Naive B cell (primary cell): ENCODE measurements at regions not wholly inside any gene's neighbourhood (a gene's known extent, or its start where the extent isn't known, plus 50 kb on each side); places are given as distances from the start of the nearest gene placed in this dataset.

Experiments
- ATAC-seq, 2 donors: fragments of 150-1000 bp; cut with Tn5 transposase; 2 replicates each; pipeline ENCODE4 v1.10.0; 2021; ENCODE audit warnings: low read depth in 2 of 2, mild to moderate bottlenecking in 2 of 2, moderate library complexity in 2 of 2
- DNase-seq: peaks from one replicate; pipeline ENCODE4 v3.0.0; 2022
- H3K27ac Mint-ChIP-seq, 6 donors: one replicate each; pipeline ENCODE4 v1.8.0; 2020 to 2022; ENCODE audit warnings: mild to moderate bottlenecking in 6 of 6, mixed read lengths in 6 of 6, moderate library complexity in 5 of 6, inconsistent platforms in 2 of 6
- H3K27me3 Mint-ChIP-seq, 3 donors: one replicate each; pipeline ENCODE4 v1.8.0; 2021 to 2022; ENCODE audit warnings: mixed read lengths in 3 of 3, mild to moderate bottlenecking in 1 of 3
- H3K36me3 Mint-ChIP-seq, 2 donors: one replicate each; pipeline ENCODE4 v1.8.0; 2020 to 2022; ENCODE audit warnings: mixed read lengths in 2 of 2, inconsistent platforms in 1 of 2, mild to moderate bottlenecking in 1 of 2
- H3K4me1 Mint-ChIP-seq, 3 donors: one replicate each; pipeline ENCODE4 v1.8.0; 2020 to 2022; ENCODE audit warnings: mixed read lengths in 3 of 3, inconsistent platforms in 1 of 3, mild to moderate bottlenecking in 1 of 3, moderate library complexity in 1 of 3
- H3K4me3 Mint-ChIP-seq, 8 donors: one replicate each; pipeline ENCODE4 v1.8.0; 2020 to 2022; ENCODE audit warnings: mild to moderate bottlenecking in 8 of 8, mixed read lengths in 8 of 8, moderate library complexity in 8 of 8, inconsistent platforms in 2 of 8
- H3K9me3 Mint-ChIP-seq, 7 donors: one replicate each; pipeline ENCODE4 v1.8.0; 2020 to 2022; ENCODE audit warnings: mixed read lengths in 7 of 7, mild to moderate bottlenecking in 5 of 7, inconsistent platforms in 2 of 7, moderate library complexity in 1 of 7

DNA sequence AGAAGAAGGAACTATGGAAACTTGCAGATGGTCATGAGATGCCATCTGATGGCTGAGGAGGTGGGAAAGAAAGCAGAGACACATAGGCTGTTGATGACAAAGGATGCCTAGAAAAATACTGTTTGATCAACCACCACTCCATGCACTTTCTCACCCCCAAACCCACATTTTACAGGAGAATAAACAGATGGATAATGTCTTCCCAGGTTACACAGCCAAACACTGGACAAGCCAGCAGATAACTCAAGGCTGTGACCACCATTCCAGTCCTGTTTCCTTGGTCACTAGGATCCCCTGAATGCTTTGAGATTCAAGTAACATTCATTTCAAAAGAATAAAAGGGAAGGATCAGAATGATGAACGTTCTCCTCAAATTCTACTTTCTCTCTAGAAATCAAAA is 733.0 kb upstream of the SOX11 start:
- no peak overlapping the region for H3K27ac Mint-ChIP-seq
- ATAC-seq = no peak
- no peak for DNase-seq
- H3K4me1 Mint-ChIP-seq = no peaks in the 10 kb centered on the region
- no peaks in the 10 kb centered on the region for H3K36me3 Mint-ChIP-seq
- H3K4me3 Mint-ChIP-seq = no peak overlapping the region
- peaks cover 0 to 4% (median 0%) of the 10 kb centered on the region in 3 donors for H3K27me3 Mint-ChIP-seq
- peaks cover 0 to 5% (median 0%) of the 10 kb centered on the region in 7 donors for H3K9me3 Mint-ChIP-seq

DNA sequence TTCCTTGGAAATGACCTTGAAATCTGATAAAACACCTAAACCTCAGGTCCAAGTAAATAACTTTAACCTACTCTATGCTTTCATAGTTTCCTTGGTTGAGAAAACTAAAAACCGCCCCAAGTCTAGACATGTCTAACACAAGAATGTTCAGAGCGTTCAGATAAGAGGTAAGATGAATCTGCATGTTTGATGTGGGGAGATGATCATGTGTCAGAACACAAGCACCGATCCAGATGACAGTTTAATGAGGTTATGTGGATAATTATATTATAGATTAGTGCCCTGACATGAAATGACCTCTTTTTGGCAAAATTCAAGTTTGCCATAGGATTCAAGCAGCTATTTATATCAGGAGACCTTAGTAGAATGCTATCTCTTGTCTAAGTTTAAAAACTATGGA is 729.8 kb upstream of the SOX11 start:
- no peak overlapping the region for H3K4me3 Mint-ChIP-seq
- H3K27ac Mint-ChIP-seq = no peak overlapping the region
- H3K27me3 Mint-ChIP-seq = peaks cover 0 to 4% (median 0%) of the 10 kb centered on the region in 3 donors
- DNase-seq (no peak), ATAC-seq (no peak)
- H3K36me3 Mint-ChIP-seq = no peaks in the 10 kb centered on the region
- H3K9me3 Mint-ChIP-seq = peaks cover 0 to 7% (median 0%) of the 10 kb centered on the region in 7 donors
- H3K4me1 Mint-ChIP-seq = no peaks in the 10 kb centered on the region

DNA sequence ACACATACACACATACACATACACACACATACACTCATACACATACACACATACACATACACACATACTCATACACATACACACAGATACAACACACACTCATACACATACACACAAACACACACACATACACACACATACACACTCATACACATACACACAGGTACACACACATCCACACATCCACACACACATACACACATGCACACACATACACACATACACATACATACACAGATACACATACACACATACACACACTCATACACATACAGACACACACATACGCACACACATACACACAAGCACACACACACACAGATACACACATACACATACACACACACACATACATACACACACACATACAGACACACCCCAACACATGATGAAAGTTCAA is 729.1 kb upstream of the SOX11 start:
- ATAC-seq = no peak
- H3K27ac Mint-ChIP-seq = no peak overlapping the region

DNA sequence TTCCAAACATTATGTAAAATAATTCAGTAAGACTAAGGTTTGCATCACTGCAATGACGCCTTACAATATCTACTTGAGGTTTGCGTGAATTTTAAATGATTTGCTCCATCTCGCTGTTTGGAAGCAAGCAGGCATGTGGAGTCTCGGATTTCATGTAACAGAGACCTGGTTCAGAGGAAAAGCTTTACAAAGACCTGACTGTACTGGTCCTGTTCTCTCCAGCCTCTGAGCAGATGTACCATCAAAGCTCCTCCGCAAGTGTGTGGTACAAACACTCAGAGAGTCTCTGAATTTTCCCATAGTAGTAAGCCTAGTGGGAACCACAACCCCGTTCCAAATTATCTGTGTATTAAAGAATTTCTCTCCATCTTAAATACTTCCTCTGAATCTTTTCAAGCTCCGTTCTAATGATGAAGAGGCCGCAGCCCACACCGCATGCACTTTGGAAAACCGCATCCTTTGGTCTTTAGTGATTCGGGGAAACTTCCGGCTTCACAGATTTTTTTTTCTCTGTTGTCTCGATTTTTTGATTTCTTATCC is 728.1 kb upstream of the SOX11 start:
- Mint-ChIP-seq H3K27ac (no peak overlapping the region), H3K27me3 (peaks cover 0 to 4% (median 0%) of the 10 kb centered on the region in 3 donors), H3K36me3 (no peaks in the 10 kb centered on the region), H3K9me3 (peaks cover 0 to 9% (median 0%) of the 10 kb centered on the region in 7 donors), H3K4me3 (no peak overlapping the region), H3K4me1 (no peaks in the 10 kb centered on the region)
- no peak for ATAC-seq
- DNase-seq = no peak

More for the DNA sequence above, 729.1 kb upstream of the SOX11 start:
- Mint-ChIP-seq H3K4me3 (no peak overlapping the region), H3K27me3 (peaks cover 0 to 4% (median 0%) of the 10 kb centered on the region in 3 donors), H3K4me1 (no peaks in the 10 kb centered on the region), H3K9me3 (peaks cover 0 to 9% (median 0%) of the 10 kb centered on the region in 7 donors), H3K36me3 (no peaks in the 10 kb centered on the region)
- DNase-seq = no peak

DNA sequence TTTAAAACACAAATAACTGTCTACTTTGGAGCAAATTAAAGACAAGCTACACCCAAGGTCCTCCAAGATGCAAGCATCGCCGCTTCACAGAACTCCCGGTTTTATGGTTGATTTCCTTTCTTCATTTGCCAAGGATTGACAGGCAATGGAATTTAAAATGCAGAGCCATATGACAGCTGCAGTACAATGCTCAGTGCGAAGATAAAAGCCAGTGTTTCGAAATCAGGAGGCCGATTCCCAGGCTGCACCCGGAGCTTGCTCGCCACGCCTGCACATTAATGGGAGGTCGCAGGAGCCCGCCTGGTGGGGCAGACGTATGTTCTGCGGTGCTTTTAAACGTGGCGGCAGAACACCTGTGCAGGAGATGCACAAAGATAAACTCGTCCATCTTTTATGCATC is 727.6 kb upstream of the SOX11 start:
- Mint-ChIP-seq H3K36me3 (no peaks in the 10 kb centered on the region), H3K4me3 (no peak overlapping the region), H3K27me3 (peaks cover 0 to 4% (median 0%) of the 10 kb centered on the region in 3 donors), H3K27ac (peak overlapping the region in 1 of 6 donors; percentile 17), H3K9me3 (peaks cover 0 to 12% (median 0%) of the 10 kb centered on the region in 7 donors), H3K4me1 (no peaks in the 10 kb centered on the region)
- ATAC-seq (no peak), DNase-seq (no peak)

DNA sequence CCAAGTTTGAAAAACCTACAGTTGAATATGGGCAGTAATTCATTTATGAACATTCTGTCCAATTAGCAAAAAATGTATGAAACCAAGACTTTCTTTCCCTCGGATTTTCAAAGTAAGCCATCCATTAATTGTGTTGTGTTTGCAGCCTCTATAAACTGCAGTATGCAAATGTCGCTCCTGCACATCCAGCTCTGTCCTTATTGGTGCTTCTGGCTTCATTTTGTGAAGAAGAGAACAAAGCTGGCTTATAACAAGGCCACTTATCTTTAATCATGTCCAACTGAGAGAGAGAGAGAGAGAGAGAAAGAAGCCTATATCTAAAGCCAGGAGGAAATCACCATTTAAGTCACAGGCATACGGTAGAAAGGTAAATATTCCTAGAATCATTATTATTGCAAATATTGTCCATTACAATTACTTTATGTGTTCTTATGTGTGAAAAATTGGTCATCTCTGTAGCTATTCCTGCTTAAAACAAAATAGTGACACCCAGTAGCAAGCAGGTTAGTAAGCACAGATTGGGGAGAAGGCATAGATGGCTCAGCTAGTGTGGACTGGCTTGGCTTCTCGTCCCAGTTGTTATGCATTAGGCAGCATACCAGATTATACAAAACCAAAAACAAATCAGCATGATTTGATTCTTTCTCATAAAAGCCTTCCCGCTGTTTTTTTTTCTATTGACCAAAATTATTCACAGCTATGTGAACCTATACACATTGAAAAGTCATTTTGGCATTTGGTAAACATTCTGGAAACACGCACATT is 726.4 kb upstream of the SOX11 start:
- Mint-ChIP-seq H3K27me3 (peaks cover 0 to 4% (median 0%) of the 10 kb centered on the region in 3 donors), H3K4me1 (no peaks in the 10 kb centered on the region), H3K9me3 (peaks cover 0 to 19% (median 2%) of the 10 kb centered on the region in 7 donors), H3K4me3 (no peak overlapping the region), H3K36me3 (no peaks in the 10 kb centered on the region), H3K27ac (no peak overlapping the region)
- ATAC-seq (no peak), DNase-seq (no peak)

DNA sequence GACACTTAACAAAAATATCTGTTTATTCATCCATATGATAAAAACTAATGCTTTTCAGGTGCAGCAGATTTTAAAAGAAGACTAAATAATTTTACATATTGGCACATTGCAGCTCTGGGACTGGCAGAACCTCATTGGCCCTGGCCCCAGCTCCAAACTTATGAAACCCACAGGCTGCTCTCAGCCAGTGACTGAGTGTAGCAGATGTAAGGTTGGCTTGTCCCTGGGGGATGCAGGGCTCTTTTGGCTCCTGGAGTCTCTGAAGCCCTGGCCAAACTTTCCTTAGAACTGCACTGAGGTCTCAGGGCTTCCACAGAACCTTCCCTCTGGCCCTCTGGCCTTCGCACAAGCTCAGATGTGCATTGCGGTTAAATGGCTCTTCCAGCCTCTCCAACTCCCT is 725.0 kb upstream of the SOX11 start:
- no peak overlapping the region for H3K27ac Mint-ChIP-seq
- H3K4me1 Mint-ChIP-seq = no peaks in the 10 kb centered on the region
- H3K4me3 Mint-ChIP-seq = no peak overlapping the region
- no peaks in the 10 kb centered on the region for H3K36me3 Mint-ChIP-seq
- DNase-seq (no peak), ATAC-seq (no peak)
- H3K9me3 Mint-ChIP-seq = peaks cover 0 to 19% (median 2%) of the 10 kb centered on the region in 7 donors
- H3K27me3 Mint-ChIP-seq = peaks cover 0 to 4% (median 0%) of the 10 kb centered on the region in 3 donors

DNA sequence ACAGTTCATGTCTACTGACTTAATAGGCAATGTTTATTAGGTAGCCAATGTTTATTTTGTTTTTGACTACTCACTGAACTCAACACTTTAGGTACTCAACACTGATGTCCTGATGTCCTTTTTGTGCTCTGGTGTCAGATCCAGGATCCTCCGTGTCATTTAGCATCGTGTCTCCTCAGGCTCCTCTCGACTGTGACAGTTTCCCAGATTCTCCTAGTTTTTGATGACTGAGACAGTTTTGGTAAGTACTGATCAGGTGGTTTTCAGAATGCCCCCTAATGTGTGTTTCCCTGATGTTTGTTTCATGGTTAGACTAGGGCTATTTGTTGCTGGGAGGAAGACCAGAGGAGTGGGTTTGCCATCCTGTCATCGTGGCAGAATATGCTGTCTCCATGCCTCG is 719.7 kb upstream of the SOX11 start:
- Mint-ChIP-seq H3K36me3 (no peaks in the 10 kb centered on the region), H3K27me3 (no peaks in the 10 kb centered on the region), H3K27ac (no peak overlapping the region), H3K9me3 (peaks cover 0 to 12% (median 2%) of the 10 kb centered on the region in 7 donors), H3K4me3 (no peak overlapping the region), H3K4me1 (no peaks in the 10 kb centered on the region)
- ATAC-seq (no peak), DNase-seq (no peak)

DNA sequence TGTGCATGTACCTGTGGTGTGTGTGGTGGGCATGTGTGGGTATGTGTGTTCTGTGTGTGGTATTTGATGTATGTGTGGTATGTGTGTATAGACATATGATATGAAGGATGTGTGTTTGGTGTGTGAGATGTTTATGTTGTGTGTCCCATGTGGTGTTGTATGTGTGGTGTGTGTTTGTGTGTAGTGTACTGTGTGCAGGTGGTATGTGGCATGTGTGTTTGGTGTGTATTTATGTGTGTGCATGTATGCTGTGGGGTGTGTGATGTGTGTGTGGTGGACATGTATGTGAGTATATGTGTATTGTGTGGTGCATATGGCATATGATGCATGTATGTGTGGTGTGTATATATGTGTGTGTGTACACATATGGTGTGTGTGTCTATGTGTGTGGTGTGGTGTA is 718.8 kb upstream of the SOX11 start:
- H3K27me3 Mint-ChIP-seq = no peaks in the 10 kb centered on the region
- ATAC-seq = no peak
- no peak overlapping the region for H3K4me3 Mint-ChIP-seq
- peaks cover 0 to 10% (median 2%) of the 10 kb centered on the region in 7 donors for H3K9me3 Mint-ChIP-seq
- H3K36me3 Mint-ChIP-seq = no peaks in the 10 kb centered on the region
- no peak overlapping the region for H3K27ac Mint-ChIP-seq
- no peaks in the 10 kb centered on the region for H3K4me1 Mint-ChIP-seq
- no peak for DNase-seq

DNA sequence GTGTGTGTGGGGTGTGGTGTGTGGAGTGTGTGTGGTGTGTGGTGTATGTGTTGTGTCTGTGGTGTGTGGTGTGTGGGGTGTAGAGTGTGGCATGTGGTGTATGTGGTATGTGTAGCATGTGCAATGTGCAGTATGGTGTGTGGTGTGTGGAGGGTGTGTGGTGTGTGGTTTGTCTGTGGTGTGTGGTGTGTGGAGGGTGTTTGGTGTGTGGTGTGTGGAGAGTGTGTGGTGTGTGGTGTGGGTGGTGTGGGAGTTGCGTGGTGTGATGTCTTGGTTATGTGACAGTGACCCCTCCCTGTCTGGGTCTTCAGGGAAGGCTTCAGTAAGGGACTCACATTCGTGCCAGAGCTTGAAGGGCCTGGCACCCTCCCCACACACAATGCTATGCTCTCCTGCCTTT is 718.2 kb upstream of the SOX11 start:
- H3K27me3 Mint-ChIP-seq = no peaks in the 10 kb centered on the region
- no peak for ATAC-seq
- H3K27ac Mint-ChIP-seq = no peak overlapping the region
- H3K4me3 Mint-ChIP-seq = no peak overlapping the region
- H3K9me3 Mint-ChIP-seq = peaks cover 0 to 13% (median 2%) of the 10 kb centered on the region in 7 donors
- no peak for DNase-seq
- H3K36me3 Mint-ChIP-seq = no peaks in the 10 kb centered on the region
- no peaks in the 10 kb centered on the region for H3K4me1 Mint-ChIP-seq

DNA sequence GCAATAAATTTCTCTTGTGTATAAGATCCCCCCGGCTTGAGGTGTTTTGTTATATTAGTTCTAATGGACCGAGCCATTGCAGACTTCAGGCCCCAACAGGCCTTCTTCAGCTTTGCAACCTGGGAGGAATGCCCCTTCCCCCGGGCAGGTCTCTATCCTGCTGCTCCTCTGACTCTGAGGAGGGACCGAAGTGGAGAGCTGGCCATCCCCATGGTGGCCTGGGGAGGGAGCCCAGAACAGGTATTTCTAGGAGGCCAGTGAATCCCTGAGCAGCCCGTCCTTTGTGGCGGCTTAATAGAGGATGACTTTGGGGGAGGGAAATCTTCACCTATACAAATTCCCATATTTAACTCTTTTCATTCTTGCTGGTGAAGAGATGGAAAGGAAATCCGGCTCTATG is 715.8 kb upstream of the SOX11 start:
- no peak for DNase-seq
- peaks cover 0 to 14% (median 3%) of the 10 kb centered on the region in 7 donors for H3K9me3 Mint-ChIP-seq
- no peak overlapping the region for H3K4me3 Mint-ChIP-seq
- no peaks in the 10 kb centered on the region for H3K36me3 Mint-ChIP-seq
- no peak for ATAC-seq
- no peaks in the 10 kb centered on the region for H3K27me3 Mint-ChIP-seq
- H3K27ac Mint-ChIP-seq = no peak overlapping the region
- H3K4me1 Mint-ChIP-seq = no peaks in the 10 kb centered on the region

DNA sequence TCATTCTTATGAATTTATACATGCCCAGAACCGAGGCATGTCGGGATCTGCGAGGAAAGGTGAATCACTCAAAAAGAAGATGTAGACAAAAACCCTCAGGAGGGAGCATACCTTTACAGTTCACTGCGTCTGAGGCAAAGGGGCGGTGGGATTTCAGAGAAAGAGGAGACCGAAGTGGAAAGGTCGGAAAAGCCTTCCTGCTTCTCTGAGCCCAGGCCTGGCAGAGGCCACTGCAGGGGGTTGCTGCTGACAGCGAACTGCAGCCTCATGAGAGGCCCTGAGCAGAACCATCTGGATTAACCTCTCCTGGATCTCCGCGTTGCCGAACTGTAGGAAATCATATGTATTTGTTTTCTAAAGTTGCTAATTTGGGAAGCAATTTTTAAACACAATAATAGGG is 713.1 kb upstream of the SOX11 start:
- peak overlapping the region in 1 of 6 donors; percentile 19 for H3K27ac Mint-ChIP-seq
- no peaks in the 10 kb centered on the region for H3K4me1 Mint-ChIP-seq
- ATAC-seq (no peak), DNase-seq (no peak)
- peaks cover 0 to 14% (median 3%) of the 10 kb centered on the region in 7 donors for H3K9me3 Mint-ChIP-seq
- no peak overlapping the region for H3K4me3 Mint-ChIP-seq
- H3K36me3 Mint-ChIP-seq = no peaks in the 10 kb centered on the region
- H3K27me3 Mint-ChIP-seq = no peaks in the 10 kb centered on the region

DNA sequence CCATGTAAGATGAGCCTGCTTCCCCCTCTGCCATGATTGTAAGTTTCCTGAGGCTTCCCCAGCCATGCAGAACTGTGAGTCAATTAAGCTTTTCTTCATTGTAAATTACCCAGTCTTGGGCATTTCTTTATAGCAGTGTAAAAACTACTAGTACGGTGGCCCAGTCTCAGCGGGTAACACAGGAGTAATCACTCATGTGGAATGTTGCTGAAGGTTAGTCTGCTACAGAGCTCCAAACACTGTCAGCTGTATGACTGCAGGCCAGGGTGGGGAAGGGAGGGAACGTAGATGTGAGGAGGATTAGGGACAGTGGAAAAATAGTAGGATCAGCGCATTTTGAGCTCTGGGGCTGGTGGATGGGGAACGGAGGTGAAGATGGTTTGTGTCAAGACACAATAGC is 711.2 kb upstream of the SOX11 start:
- Mint-ChIP-seq H3K4me3 (no peak overlapping the region), H3K4me1 (no peaks in the 10 kb centered on the region)

DNA sequence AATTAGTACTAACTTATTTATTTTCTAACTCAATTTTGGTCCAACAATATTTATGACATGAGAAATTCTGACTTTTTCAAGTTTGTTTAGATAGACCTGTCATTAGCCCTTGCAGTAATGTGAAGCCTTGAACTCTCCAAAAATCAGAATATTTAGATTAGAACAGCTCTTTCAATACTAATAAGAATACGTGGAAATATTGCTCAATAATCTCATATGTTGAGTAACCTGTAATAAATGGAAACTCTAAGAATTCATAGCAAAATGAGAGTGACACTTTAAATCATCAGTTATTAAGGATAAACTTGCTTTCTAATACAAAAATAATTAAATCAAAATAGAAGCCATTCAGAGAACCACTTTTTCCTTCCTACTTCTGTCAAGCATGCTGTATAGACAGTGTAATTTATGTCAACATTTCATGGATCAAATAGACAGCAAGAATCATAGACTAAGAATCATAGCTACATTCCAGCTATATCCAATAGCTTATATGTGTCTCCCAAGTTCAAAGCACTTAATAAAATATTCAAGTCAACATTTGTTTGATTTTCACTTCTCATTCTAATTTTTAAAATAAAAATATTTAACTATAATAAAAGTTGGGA is 710.3 kb upstream of the SOX11 start:
- Mint-ChIP-seq H3K4me1 (no peaks in the 10 kb centered on the region), H3K36me3 (no peaks in the 10 kb centered on the region), H3K9me3 (peaks cover 0 to 14% (median 3%) of the 10 kb centered on the region in 7 donors), H3K27me3 (no peaks in the 10 kb centered on the region), H3K4me3 (no peak overlapping the region), H3K27ac (no peak overlapping the region)
- DNase-seq (no peak), ATAC-seq (no peak)

More for the DNA sequence above, 711.2 kb upstream of the SOX11 start:
- Mint-ChIP-seq H3K36me3 (no peaks in the 10 kb centered on the region), H3K9me3 (peaks cover 0 to 14% (median 3%) of the 10 kb centered on the region in 7 donors), H3K27me3 (no peaks in the 10 kb centered on the region), H3K27ac (no peak overlapping the region)
- no peak for ATAC-seq
- no peak for DNase-seq
